Neutrophil (primary cell): ENCODE measurements at regions not wholly inside any gene's neighbourhood (a gene's known extent, or its start where the extent isn't known, plus 50 kb on each side); places are given as distances from the start of the nearest gene placed in this dataset.

Experiments
- H3K27ac ChIP-seq: fragments of 200-600 bp; sonication (generic); 2 replicates; pipeline ENCODE4 v1.5.1; 2016; ENCODE audit warnings: mild to moderate bottlenecking, moderate library complexity
- H3K27me3 ChIP-seq: fragments of 200-600 bp; sonication (generic); 2 replicates; pipeline ENCODE4 v1.6.0; 2016; ENCODE audit warnings: mild to moderate bottlenecking
- H3K36me3 ChIP-seq: fragments of 200-600 bp; sonication (generic); 2 replicates; pipeline ENCODE4 v1.5.1; 2017
- H3K4me1 ChIP-seq, 2 experiments: fragments of 200-600 bp in 1 of 2; sonication (generic) in 1 of 2; 1 replicate in 1 of 2; 2 replicates in 1 of 2; pipeline versions ENCODE4 v1.5.1 to v1.6.1; 2013 to 2016; ENCODE audit warnings: low read depth in 1 of 2, low read length in 1 of 2, mild to moderate bottlenecking in 1 of 2, moderate library complexity in 1 of 2; ENCODE audit not compliant: control insufficient read depth in 1 of 2, insufficient read depth in 1 of 2
- H3K4me3 ChIP-seq, 2 experiments: fragments of 200-600 bp in 1 of 2; sonication (generic) in 1 of 2; 1 replicate in 1 of 2; 2 replicates in 1 of 2; pipeline ENCODE4 v1.5.1; 2013 to 2016; ENCODE audit warnings: low read depth in 1 of 2, low read length in 1 of 2, mild to moderate bottlenecking in 1 of 2, moderate library complexity in 1 of 2
- H3K9me3 ChIP-seq: fragments of 200-600 bp; sonication (generic); 2 replicates; pipeline ENCODE4 v1.5.1; 2016
- TF ChIP-seq, protein P1 (sequence below): fragments of 200-600 bp; sonication (generic); IDR thresholded peaks from 2 replicates; pipeline ENCODE4 v1.5.1; 2016; ENCODE audit warnings: antibody characterized with exemption

DNA sequence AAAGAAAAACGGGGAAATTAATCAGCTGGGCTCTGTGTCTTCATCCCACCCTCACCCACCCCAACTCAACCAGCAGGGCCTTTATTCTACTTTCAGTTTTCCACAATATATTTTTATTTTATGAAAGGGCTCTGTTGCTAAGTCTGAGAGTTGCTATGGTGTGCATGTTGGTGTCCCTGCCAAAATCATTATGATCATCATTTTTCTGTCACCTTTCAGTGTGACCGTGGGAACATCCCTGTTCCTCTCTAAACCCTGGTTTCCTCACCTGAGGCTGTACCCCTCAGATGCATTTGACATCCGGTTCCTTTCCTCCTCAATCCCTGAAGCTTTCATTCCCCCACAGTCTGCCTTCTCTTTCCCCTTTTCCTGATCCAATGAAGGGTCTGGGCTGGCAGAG is 180.5 kb downstream of the ZFP36L2 start:
- Histone ChIP-seq H3K36me3 (no peaks in the 10 kb centered on the region), H3K9me3 (no peaks in the 10 kb centered on the region), H3K27me3 (no peaks in the 10 kb centered on the region), H3K4me3 (no peak overlapping the region), H3K4me1 (peaks cover 7 to 8% of the 10 kb centered on the region in 2 experiments), H3K27ac (no peak overlapping the region)
- TF ChIP-seq, protein P1, sequence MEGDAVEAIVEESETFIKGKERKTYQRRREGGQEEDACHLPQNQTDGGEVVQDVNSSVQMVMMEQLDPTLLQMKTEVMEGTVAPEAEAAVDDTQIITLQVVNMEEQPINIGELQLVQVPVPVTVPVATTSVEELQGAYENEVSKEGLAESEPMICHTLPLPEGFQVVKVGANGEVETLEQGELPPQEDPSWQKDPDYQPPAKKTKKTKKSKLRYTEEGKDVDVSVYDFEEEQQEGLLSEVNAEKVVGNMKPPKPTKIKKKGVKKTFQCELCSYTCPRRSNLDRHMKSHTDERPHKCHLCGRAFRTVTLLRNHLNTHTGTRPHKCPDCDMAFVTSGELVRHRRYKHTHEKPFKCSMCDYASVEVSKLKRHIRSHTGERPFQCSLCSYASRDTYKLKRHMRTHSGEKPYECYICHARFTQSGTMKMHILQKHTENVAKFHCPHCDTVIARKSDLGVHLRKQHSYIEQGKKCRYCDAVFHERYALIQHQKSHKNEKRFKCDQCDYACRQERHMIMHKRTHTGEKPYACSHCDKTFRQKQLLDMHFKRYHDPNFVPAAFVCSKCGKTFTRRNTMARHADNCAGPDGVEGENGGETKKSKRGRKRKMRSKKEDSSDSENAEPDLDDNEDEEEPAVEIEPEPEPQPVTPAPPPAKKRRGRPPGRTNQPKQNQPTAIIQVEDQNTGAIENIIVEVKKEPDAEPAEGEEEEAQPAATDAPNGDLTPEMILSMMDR = no peak

DNA sequence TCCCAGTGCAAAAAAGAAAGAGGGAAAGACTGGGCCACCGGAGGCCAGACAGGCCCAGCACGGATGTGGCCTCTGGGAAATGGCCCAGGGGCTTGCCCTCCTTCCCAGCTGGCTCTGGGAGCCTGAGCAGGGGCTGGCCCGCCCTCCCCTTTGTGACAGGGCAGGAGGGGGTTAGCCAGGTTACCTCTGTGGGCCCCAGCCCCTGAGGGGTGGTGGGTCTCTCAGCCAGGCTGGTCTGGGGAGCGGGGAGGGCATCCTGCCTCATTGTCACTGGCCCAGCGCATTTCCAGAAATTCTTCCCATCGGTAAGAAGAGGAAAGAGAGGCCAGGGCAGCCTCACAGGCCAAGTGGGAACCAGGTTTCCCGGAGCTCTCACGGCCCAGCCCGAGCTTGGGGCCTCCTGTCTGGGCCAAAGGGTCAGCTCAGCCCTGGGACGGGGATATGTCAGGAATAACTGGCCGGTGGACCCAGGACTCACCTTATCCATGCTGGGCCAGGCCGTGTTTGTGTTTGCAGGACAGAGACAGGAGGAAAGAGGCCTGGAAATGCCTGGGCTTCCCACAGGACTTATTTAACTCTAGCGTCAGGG is 182.2 kb downstream of the ZFP36L2 start:
- peaks cover 6 to 7% of the 10 kb centered on the region in 2 experiments for H3K4me1 ChIP-seq
- H3K27ac ChIP-seq = no peak overlapping the region
- H3K36me3 ChIP-seq = no peaks in the 10 kb centered on the region
- H3K9me3 ChIP-seq = no peaks in the 10 kb centered on the region
- H3K4me3 ChIP-seq = no peak overlapping the region
- TF ChIP-seq, protein P1 = no peak
- H3K27me3 ChIP-seq = no peaks in the 10 kb centered on the region

DNA sequence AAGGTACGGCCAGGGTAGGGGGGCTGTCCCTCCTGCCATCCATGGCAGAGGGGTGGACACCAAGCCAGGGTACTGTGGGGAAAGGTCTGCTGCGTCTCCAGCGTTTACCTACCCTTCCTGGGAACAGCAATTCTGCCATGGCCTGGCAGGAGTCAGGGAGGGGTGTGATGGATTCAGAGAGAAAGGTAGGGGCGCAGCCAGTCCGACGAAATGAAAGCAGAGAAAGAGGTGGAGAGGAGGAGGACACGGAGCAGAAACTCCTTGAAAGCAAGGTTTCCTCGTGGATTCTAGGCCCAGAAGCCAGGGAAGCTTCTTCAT is 182.9 kb downstream of the ZFP36L2 start:
- Histone ChIP-seq H3K36me3 (no peaks in the 10 kb centered on the region), H3K4me3 (no peak overlapping the region), H3K27me3 (no peaks in the 10 kb centered on the region), H3K4me1 (peaks cover 6 to 7% of the 10 kb centered on the region in 2 experiments), H3K9me3 (no peaks in the 10 kb centered on the region), H3K27ac (no peak overlapping the region)
- TF ChIP-seq, protein P1 = no peak

DNA sequence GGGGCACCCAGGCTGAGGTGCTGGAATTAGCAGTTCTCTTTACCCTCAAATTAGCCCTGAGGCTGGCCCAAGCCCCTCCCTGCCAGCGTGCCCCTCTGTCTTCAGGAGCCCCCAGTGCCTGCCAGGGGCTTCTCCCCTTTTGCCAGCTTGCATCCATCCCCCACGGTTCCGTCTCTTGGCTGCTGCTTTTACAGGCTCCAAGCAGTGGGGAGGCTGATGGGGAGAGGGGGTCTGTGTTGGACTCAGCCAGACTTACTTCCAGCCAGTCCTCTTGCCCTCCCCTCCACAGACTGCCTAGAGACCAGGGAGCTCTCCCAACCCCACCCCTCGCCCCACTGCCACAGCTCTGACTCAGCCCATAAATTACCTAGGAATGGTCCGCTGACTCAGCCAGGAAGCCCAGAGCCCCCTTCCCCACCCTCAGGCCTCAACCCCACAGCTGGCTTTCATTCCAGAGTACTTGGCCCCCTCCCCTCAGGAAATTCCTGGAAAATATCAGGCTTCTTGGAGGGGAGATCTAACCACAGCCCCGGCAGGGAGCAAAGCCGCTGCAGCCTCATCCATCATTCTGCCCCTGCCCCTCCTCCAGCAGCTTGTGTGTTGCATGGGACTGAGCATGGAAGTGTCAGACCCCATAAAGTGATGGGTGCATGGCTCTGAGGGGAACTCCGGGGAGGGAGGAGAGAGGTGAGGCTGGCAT is 184.6 kb downstream of the ZFP36L2 start:
- no peaks in the 10 kb centered on the region for H3K36me3 ChIP-seq
- peaks cover 6 to 7% of the 10 kb centered on the region in 2 experiments for H3K4me1 ChIP-seq
- H3K9me3 ChIP-seq = no peaks in the 10 kb centered on the region
- H3K27me3 ChIP-seq = no peaks in the 10 kb centered on the region
- H3K27ac ChIP-seq = no peak overlapping the region
- no peak overlapping the region for H3K4me3 ChIP-seq
- TF ChIP-seq, protein P1 = no peak

DNA sequence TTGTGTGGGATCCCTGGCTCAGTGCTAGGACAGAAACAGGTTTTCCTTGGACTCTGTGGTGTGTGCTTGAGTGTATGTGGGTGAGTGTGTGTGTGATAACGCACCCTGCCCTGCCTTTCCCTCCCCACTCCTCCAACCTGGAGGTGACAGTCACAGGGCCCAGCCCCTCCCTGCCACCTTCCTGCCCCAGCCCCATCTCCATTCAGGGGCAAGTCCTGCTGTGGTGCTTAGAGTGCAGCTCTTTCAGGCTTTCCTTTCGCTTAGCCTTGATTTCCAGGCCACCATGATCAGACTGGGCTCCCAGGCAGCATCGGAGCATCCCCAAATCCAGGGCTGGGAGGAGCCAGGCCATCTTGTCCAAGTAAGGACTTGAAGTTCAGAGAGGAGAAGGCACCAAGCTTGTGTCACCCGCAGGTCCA is 185.2 kb downstream of the ZFP36L2 start:
- Histone ChIP-seq H3K27me3 (no peaks in the 10 kb centered on the region), H3K4me1 (peaks cover 6 to 7% of the 10 kb centered on the region in 2 experiments), H3K9me3 (no peaks in the 10 kb centered on the region), H3K36me3 (no peaks in the 10 kb centered on the region), H3K4me3 (no peak overlapping the region), H3K27ac (no peak overlapping the region)
- TF ChIP-seq, protein P1 = no peak
